Mammary epithelial cell (primary cell): ENCODE measurements at regions not wholly inside any gene's neighbourhood (a gene's known extent, or its start where the extent isn't known, plus 50 kb on each side); places are given as distances from the start of the nearest gene placed in this dataset.

Experiments used
- EZH2 ChIP-seq: IDR thresholded peaks from 2 replicates; pipeline ENCODE4 v1.6.1; 2012; ENCODE audit warnings: low read length, inconsistent platforms, borderline replicate concordance
- TF ChIP-seq, protein P1 (sequence below), 2 donors: IDR thresholded peaks in 1 of 2; conservative IDR thresholded peaks in 1 of 2; 2 replicates each; pipeline ENCODE4 v1.5.1; 2011 to 2012; ENCODE audit warnings: inconsistent platforms in 2 of 2, low read length in 2 of 2, mild to moderate bottlenecking in 2 of 2, control low read depth in 1 of 2, low read depth in 1 of 2; ENCODE audit not compliant: insufficient read depth in 1 of 2; ENCODE audit errors: extremely low read depth in 1 of 2

DNA sequence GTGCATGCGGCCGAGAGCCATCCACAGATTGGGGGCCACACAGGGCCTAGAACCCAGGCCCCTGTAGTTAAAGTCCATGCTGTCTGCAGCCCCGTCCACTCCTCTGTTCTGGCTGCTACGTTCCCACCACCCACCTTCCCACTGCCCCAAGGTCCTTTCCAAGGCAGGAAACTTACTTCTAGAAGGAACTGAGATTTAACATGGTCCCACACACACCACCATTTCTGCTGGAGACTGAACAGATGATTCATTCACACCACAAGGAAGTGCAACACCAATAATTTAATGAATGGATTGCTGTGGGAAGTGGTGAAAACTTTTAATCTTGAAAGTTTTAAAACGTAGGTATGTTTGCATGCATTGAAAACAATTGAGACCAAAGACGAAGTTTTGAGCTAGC is 95.2 kb downstream of the LBH start:
- TF ChIP-seq, protein P1, sequence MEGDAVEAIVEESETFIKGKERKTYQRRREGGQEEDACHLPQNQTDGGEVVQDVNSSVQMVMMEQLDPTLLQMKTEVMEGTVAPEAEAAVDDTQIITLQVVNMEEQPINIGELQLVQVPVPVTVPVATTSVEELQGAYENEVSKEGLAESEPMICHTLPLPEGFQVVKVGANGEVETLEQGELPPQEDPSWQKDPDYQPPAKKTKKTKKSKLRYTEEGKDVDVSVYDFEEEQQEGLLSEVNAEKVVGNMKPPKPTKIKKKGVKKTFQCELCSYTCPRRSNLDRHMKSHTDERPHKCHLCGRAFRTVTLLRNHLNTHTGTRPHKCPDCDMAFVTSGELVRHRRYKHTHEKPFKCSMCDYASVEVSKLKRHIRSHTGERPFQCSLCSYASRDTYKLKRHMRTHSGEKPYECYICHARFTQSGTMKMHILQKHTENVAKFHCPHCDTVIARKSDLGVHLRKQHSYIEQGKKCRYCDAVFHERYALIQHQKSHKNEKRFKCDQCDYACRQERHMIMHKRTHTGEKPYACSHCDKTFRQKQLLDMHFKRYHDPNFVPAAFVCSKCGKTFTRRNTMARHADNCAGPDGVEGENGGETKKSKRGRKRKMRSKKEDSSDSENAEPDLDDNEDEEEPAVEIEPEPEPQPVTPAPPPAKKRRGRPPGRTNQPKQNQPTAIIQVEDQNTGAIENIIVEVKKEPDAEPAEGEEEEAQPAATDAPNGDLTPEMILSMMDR (conservative IDR thresholded peaks at IDR 0.05 in 1 of 2, IDR thresholded peaks at IDR 0.05 in 1 of 2; ENCODE audit: extremely low read depth in 1 of 2, insufficient read depth in 1 of 2, low read depth in 1 of 2, low read length in 2 of 2): no peak
- no peak for TF ChIP-seq EZH2
